Activated T-cell treated with anti-CD3 and anti-CD28 coated beads, Interleukin-2, amount 50 U/mL, for 4 hours (primary cell): ENCODE measurements at regions not wholly inside any gene's neighbourhood (a gene's known extent, or its start where the extent isn't known, plus 50 kb on each side); places are given as distances from the start of the nearest gene placed in this dataset.

Experiments
- ATAC-seq, 2 donors: fragments of 200-7000 bp; cut with Tn5 transposase; one replicate each; pipeline ENCODE4 v1.10.0; 2021
- DNase-seq: peaks from one replicate; pipeline ENCODE4 v3.0.0-alpha.2; 2020
- H3K27me3 Mint-ChIP-seq: one replicate; pipeline ENCODE4 v1.8.0; 2021; ENCODE audit warnings: low read depth, mixed read lengths
- H3K36me3 Mint-ChIP-seq: one replicate; pipeline ENCODE4 v1.8.0; 2022; ENCODE audit warnings: mixed read lengths; ENCODE audit not compliant: insufficient read depth
- H3K4me1 Mint-ChIP-seq: one replicate; pipeline ENCODE4 v1.8.0; 2021; ENCODE audit warnings: low read depth, mixed read lengths
- H3K4me3 Mint-ChIP-seq: one replicate; pipeline ENCODE4 v1.8.0; 2021; ENCODE audit warnings: mild to moderate bottlenecking, moderate library complexity, mixed read lengths
- H3K9me3 Mint-ChIP-seq: one replicate; pipeline ENCODE4 v1.8.0; 2021; ENCODE audit warnings: mixed read lengths

DNA sequence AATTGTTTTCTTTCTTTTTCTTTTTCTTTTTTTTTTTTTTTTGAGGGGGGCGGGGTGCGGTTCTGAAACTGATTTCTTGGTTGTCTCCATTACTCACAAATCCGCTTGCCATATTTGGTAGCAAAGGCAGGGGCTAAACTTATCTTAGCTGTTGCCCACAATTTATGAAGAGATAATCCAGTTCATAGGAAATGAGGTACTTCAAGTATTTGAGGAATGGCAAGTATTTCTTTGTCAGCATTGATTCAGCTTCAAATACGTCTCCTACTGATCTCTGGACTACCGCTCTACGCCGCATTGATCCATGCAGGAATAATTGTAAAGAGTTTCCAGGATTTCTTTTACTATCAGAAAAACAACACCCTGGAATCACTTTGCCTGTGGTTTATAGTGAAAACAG, 289.2 kb upstream of the DPYD start:
- no peaks in the 10 kb centered on the region for H3K36me3 Mint-ChIP-seq
- no peak overlapping the region for H3K4me3 Mint-ChIP-seq
- no peaks in the 10 kb centered on the region for H3K4me1 Mint-ChIP-seq
- H3K27me3 Mint-ChIP-seq: no peaks in the 10 kb centered on the region
- H3K9me3 Mint-ChIP-seq: no peaks in the 10 kb centered on the region
- ATAC-seq: no peak
- no peak for DNase-seq

DNA sequence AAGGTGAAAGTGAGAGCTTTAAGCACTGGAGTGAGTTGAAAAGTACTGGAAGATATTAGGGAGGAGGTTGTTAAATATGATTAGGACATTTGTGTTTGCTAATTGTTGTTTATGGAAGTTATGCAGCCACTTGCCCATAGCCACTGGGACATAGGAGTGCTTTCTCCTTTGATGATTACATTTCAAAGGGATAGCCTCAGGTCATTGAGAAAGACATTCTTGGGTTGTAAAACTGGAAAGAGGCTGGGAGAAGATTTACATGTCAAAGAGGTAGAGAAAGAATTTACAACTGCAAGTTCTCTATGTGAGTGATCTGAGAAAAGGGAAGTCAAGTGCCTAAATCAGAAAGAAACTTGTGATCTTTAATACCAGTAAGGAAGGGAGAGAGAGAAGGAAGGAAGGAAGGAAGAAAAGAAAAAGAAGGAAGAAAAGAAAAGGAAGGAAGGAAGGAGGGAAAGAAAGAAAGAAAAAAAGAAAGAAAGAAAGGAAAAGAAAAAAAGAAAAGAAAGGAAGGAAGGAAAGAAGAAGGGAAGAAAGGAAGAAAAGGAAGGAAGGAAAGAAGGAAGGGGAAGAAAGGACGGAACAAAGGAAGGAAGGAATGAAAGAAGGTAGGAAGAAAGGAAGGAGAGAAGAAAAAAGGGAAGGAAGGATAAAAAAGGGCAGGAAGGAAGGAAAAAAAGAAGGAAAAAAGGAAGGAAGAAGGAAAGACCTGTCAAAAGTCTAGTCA, 284.6 kb upstream of the DPYD start:
- no peaks in the 10 kb centered on the region for H3K36me3 Mint-ChIP-seq
- H3K9me3 Mint-ChIP-seq: no peaks in the 10 kb centered on the region
- DNase-seq (no peak), ATAC-seq (no peak)
- H3K4me3 Mint-ChIP-seq: no peak overlapping the region
- H3K27me3 Mint-ChIP-seq: peaks cover 4% of the 10 kb centered on the region
- no peaks in the 10 kb centered on the region for H3K4me1 Mint-ChIP-seq

DNA sequence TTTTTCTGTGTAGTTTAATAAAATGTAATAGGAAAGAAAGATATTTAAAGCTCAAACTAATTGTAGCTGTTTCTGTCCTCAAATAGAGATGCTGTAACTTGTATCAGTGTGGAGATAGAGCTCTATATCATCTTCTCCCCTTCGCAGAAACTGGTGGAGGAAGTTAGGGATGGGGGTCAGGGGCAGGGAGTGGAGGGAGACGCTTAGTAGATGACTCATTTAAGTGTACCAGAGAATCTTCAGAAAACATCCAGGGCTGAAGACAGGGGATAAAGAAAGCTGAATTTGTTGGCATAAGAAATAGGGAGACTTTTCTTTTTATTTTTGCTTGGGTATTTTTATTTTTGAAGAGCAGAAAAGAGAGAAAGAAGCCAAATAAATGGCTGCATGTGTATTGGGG, 282.6 kb upstream of the DPYD start:
- DNase-seq (no peak), ATAC-seq (no peak)
- peaks cover 4% of the 10 kb centered on the region for H3K27me3 Mint-ChIP-seq
- no peaks in the 10 kb centered on the region for H3K9me3 Mint-ChIP-seq
- no peaks in the 10 kb centered on the region for H3K4me1 Mint-ChIP-seq
- no peaks in the 10 kb centered on the region for H3K36me3 Mint-ChIP-seq
- no peak overlapping the region for H3K4me3 Mint-ChIP-seq

DNA sequence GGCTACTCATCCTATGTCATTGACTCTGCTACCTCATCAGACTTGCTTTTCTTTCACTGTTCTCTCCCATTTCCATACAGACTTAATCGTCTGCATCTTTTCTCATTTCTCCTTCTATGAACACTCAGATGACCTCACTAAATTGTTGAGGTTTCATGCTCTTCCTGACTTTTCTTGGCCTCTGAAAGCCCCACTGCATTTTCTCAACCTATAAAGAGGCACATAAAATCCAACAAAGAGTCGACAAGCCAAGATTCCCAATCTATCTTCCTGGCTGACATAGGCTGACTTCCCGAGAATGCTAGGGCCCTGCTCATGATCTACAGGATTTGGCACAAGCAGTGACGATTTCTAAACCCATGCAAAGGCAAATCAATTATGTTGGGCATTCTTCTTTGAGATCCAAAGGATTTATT, 280.8 kb upstream of the DPYD start:
- H3K4me3 Mint-ChIP-seq: no peak overlapping the region
- no peak for DNase-seq

DNA sequence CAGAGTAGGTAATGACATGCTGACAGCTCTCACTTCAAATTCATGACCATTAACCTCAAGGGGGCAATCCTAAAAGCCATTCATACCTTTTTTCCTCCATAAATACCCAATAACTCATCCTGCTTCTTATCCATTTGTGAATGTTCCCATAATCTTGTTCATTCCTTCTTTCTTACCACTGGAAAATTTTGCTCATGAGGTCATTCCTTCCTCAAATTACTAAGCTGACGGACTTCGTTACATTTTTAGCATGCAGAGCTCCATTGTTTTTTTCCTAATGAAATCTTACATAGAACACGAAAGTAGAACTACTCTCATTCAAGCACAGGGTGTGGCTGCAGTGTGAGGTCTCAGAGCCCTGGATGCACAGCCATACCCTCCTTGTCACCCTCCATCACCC, 276.5 kb upstream of the DPYD start:
- Mint-ChIP-seq H3K27me3 (peaks cover 2% of the 10 kb centered on the region), H3K4me1 (no peaks in the 10 kb centered on the region), H3K36me3 (no peaks in the 10 kb centered on the region), H3K4me3 (no peak overlapping the region), H3K9me3 (no peaks in the 10 kb centered on the region)
- DNase-seq: no peak
- no peak for ATAC-seq

More for the DNA sequence above, 280.8 kb upstream of the DPYD start:
- no peaks in the 10 kb centered on the region for H3K36me3 Mint-ChIP-seq
- H3K27me3 Mint-ChIP-seq: peaks cover 4% of the 10 kb centered on the region
- H3K9me3 Mint-ChIP-seq: no peaks in the 10 kb centered on the region
- no peak for ATAC-seq
- no peaks in the 10 kb centered on the region for H3K4me1 Mint-ChIP-seq

DNA sequence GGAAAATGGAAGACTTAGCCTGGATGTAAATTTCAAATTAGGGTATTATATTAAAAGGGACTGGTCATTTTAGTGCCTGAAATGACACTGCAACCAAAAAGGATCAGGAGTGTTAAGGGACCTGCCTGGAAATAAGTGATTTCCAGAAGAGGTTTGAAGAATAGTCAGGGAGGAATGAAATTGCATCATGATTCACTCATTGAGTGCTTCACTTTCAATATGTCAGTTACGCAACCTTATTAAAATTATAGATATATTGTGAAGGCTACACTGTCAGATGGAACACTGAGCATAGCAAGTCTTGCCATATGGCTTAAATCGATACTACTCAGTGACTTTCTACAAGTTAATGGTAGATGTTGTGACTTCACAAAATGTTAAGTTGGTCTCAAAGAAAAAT, 275.2 kb upstream of the DPYD start:
- DNase-seq: no peak
- no peak for ATAC-seq
- H3K27me3 Mint-ChIP-seq: no peaks in the 10 kb centered on the region
- no peaks in the 10 kb centered on the region for H3K36me3 Mint-ChIP-seq
- no peaks in the 10 kb centered on the region for H3K4me1 Mint-ChIP-seq
- no peaks in the 10 kb centered on the region for H3K9me3 Mint-ChIP-seq
- no peak overlapping the region for H3K4me3 Mint-ChIP-seq

DNA sequence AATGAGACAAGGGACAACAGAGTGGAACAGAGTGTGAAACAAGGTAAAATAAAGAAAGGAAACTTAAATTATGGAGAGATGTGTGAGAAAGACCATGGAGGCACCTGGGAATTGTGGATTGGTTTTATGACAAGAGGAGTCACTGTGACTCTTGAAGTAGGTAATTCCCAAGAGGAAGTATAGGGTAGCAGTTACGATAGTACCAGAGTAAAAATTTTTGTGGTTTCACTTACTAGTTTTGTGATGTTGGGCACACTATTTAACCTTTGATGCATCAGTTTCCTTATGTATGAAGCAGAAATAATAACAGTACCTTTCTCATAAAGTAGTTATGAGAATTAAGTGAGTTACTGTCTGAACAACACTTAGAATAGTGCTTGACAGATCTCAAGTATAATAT, 267.9 kb upstream of the DPYD start:
- Mint-ChIP-seq H3K36me3 (no peaks in the 10 kb centered on the region), H3K4me1 (no peaks in the 10 kb centered on the region), H3K4me3 (no peak overlapping the region), H3K27me3 (no peaks in the 10 kb centered on the region), H3K9me3 (no peaks in the 10 kb centered on the region)
- no peak for DNase-seq
- ATAC-seq: no peak

DNA sequence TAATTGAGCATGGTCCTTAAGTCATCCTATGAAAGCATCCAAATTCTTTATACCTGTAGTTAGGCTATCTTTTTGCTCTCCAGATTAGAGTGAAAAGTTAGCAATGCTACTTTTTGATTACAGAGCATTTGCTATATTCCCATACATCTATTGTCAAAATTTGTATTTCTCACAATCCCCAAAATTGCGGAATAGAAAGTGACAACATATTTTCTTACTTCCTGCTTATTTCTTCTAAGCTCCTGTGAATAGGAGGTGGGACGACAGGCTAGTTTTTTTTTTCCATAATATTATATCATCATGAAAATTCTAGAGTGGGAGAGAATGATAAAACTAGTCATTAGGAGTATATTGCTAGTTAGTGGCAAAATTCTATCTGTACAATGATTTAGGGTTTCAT, 264.0 kb upstream of the DPYD start:
- no peaks in the 10 kb centered on the region for H3K27me3 Mint-ChIP-seq
- no peak overlapping the region for H3K4me3 Mint-ChIP-seq
- H3K4me1 Mint-ChIP-seq: no peaks in the 10 kb centered on the region
- DNase-seq: no peak
- no peak for ATAC-seq
- no peaks in the 10 kb centered on the region for H3K36me3 Mint-ChIP-seq
- no peaks in the 10 kb centered on the region for H3K9me3 Mint-ChIP-seq

DNA sequence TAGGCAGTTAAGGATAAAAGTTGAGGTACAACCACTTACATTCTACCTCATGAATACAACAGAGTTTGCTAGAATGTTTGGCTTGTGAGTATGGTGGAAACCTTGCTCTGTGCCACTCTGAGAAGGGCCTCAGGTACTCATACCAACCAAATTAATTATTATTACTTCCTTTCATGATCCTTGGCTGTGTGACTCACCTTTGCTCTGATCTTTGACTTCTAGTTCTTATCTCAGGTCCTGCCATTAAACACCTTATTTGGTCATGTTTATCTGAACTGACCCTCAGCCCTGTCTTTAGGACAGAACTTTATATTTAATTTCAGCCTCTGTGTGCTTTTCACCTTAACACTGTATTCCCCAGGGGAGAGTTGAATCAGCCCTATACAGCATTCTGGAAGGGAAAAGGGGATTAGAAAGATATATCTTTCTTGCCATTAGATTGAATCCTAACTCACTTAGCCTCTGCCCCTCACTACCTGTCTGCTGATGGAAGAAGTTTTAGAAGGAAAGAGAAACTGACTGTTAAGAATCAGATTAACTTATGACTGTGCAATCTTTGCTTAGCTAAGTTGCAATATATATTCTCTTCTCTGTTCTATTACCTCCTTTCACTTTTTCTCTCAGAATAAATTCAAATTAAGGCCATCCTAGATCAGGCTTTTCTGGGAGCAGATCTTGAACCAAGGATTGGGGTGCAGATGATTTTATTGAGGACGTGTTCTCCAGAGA, 260.4 kb upstream of the DPYD start:
- H3K4me3 Mint-ChIP-seq: no peak overlapping the region
- no peaks in the 10 kb centered on the region for H3K27me3 Mint-ChIP-seq
- no peak for ATAC-seq

DNA sequence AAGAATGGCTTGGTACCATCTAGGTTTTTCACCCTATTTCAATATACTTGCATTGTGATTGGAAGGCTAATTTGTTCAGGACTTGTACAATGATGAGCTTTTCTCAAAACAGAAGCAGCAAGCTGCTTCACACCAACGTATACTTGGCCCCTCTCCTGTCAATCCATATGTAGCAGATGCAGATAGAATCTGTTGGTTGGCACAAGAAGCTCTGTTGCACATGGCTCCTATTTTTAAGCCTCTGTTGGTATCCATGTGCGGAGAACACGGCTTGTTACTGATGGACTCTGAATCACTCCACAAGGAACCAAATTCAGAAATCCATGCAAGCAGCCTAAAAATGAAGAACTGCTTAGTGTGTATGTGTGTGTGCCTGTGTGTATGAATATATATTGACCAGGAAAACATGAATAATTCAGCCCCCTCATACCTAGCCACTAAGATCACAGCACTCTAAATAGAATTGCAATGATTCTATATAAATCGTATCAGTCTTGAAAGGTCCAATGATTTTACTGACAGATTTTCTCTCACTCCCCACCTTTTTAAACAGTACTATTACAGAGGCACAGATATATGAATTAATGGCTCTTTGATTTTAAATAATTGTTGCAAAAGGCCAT, 258.4 kb upstream of the DPYD start:
- no peaks in the 10 kb centered on the region for H3K9me3 Mint-ChIP-seq
- no peaks in the 10 kb centered on the region for H3K4me1 Mint-ChIP-seq

More for the DNA sequence above, 260.4 kb upstream of the DPYD start:
- no peaks in the 10 kb centered on the region for H3K36me3 Mint-ChIP-seq
- H3K9me3 Mint-ChIP-seq: no peaks in the 10 kb centered on the region
- H3K4me1 Mint-ChIP-seq: no peaks in the 10 kb centered on the region
- DNase-seq: no peak

DNA sequence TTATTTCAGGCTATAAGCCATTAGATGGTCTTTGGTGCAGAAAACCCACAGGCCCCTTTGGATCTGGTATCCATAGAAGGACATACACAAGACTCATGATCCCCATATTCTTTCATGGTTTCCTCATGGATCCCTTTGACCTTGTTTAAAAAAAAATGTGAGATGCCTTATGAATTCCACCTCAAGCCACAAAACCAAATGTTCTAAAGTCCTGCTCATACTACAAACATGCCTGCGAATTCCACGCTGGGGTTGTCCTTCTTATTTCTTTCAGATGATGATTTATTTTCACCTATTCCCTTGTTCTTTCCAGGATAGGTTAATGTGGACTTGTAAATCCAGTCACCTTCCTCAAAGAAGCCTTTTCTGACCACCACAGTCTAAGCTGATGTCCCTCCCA, 256.9 kb upstream of the DPYD start:
- Mint-ChIP-seq H3K4me1 (no peaks in the 10 kb centered on the region), H3K27me3 (no peaks in the 10 kb centered on the region), H3K4me3 (no peak overlapping the region), H3K9me3 (no peaks in the 10 kb centered on the region), H3K36me3 (no peaks in the 10 kb centered on the region)
- no peak for ATAC-seq
- no peak for DNase-seq

More for the DNA sequence above, 258.4 kb upstream of the DPYD start:
- no peaks in the 10 kb centered on the region for H3K27me3 Mint-ChIP-seq
- H3K4me3 Mint-ChIP-seq: no peak overlapping the region
- ATAC-seq (no peak), DNase-seq (no peak)
- no peaks in the 10 kb centered on the region for H3K36me3 Mint-ChIP-seq

DNA sequence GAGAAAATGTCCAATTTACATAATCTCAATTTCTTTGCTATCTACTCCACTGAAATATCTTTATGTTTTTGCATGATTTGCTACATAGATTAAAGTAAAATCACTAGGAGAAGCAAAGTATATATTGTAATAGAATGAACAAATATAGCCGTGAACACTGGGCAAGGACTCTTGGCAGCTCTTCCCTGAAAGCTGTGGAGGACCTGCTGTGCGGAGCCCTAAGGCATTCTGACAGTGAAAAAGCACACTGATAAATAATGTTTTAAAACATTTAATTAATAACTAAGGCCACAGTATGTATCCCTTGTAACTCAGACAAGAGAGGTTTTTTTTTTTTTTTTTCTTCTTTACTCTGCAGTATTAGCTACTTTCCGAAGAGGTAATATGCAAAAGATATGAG, 256.1 kb upstream of the DPYD start:
- H3K4me1 Mint-ChIP-seq: no peaks in the 10 kb centered on the region
- ATAC-seq: no peak
- DNase-seq: no peak
- no peaks in the 10 kb centered on the region for H3K27me3 Mint-ChIP-seq
- H3K9me3 Mint-ChIP-seq: no peaks in the 10 kb centered on the region
- H3K36me3 Mint-ChIP-seq: no peaks in the 10 kb centered on the region
- no peak overlapping the region for H3K4me3 Mint-ChIP-seq

DNA sequence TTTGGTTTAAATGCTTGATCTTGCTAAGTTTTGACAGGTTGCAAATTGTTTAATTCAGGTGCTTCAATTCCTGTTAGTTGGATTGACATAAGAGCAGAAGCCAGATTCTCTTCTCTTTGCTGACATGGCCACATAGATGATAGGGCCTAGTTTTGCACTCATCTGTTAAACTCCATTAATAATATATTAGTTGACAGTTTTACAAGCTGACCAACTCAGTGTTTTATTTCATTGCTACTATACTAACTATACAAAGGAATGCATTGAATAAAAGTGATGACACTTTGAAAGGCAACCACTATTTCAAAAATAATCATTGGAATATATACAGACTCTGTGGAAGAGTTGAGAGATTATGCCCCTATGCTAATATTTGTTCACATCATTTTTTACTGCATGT, 255.6 kb upstream of the DPYD start:
- Mint-ChIP-seq H3K4me3 (no peak overlapping the region), H3K27me3 (no peaks in the 10 kb centered on the region), H3K4me1 (no peaks in the 10 kb centered on the region), H3K36me3 (no peaks in the 10 kb centered on the region), H3K9me3 (no peaks in the 10 kb centered on the region)
- no peak for DNase-seq
- no peak for ATAC-seq

DNA sequence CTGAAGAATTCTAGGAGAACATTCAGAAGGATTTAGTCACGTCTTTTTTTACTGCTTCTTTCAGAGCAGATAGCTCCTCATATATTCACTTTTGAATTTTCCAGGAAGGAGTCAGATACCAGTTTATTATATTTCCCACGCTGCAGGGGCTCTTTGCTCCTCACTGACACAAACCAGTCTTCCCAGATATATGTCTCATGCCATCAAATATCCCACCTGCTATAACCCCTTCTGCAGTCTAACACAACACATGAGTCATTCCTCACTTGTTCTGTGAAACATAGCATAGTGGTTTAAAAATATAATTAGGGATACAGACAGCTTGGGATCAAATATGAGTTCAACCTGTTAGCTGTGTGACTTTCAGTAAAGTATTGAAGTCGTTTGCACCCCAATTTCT, 251.7 kb upstream of the DPYD start:
- no peak for DNase-seq
- Mint-ChIP-seq H3K4me1 (no peaks in the 10 kb centered on the region), H3K9me3 (no peaks in the 10 kb centered on the region), H3K4me3 (no peak overlapping the region), H3K27me3 (no peaks in the 10 kb centered on the region), H3K36me3 (no peaks in the 10 kb centered on the region)
- ATAC-seq: no peak

DNA sequence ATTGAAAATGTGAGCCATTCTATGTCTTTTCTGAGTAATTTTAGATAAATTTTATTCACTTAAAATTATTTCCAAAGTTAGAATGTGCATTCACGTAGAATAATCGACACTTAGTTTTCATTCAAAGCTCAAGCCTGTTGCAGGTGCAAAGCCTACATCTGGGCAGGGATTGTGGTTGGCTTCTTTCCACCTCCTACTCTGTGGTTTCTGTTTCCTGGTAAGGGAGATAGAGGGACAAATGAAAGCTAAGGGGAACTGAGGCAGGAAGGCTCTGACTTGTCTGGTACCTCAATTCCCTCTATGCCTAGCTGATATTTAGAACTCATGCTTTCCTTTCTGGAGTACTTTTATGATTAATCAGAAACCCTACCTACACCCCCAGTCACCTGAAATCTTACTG, 251.2 kb upstream of the DPYD start:
- H3K4me3 Mint-ChIP-seq: no peak overlapping the region
- DNase-seq (no peak), ATAC-seq (no peak)
- H3K36me3 Mint-ChIP-seq: no peaks in the 10 kb centered on the region
- H3K27me3 Mint-ChIP-seq: no peaks in the 10 kb centered on the region
- H3K4me1 Mint-ChIP-seq: no peaks in the 10 kb centered on the region
- no peaks in the 10 kb centered on the region for H3K9me3 Mint-ChIP-seq
